ENCODE measurements at regions not wholly inside any gene's neighbourhood (a gene's known extent, or its start where the extent isn't known, plus 50 kb on each side); places are given as distances from the start of the nearest gene placed in this dataset.

GRCh38 chr5:73282923-73283322 lies 109.9 kb downstream of the TMEM174 start:
- Histone ChIP-seq H3K4me1 (peaks cover 23% of the 10 kb centered on the region), H3K27ac (no peak overlapping the region)
- TF ChIP-seq POLR2A (IDR thresholded peaks at IDR 0.05): no peak
- TF ChIP-seq CTCF (IDR thresholded peaks at IDR 0.05): no peak

GRCh38 chr5:73282383-73282782 lies 109.4 kb downstream of the TMEM174 start:
- no peaks in the 10 kb centered on the region for H3K9me3 ChIP-seq
- H3K4me3 ChIP-seq: no peak overlapping the region
- H3K36me3 ChIP-seq: no peaks in the 10 kb centered on the region
- no peaks in the 10 kb centered on the region for H3K27me3 ChIP-seq
- intact Hi-C loops (cut with DNase I): no loop called here
- no peak for TF ChIP-seq POLR2A (IDR thresholded peaks at IDR 0.05)
- no peak for TF ChIP-seq CTCF (IDR thresholded peaks at IDR 0.05)
- TF ChIP-seq POLR2AphosphoS5 (IDR thresholded peaks at IDR 0.05; ENCODE audit: insufficient read depth in 1 of 2, low read depth in 1 of 2): no peak
- H3K4me1 ChIP-seq: peaks cover 23% of the 10 kb centered on the region
- no peak overlapping the region for H3K27ac ChIP-seq
- no peak for DNase-seq (ENCODE audit: extremely low spot score in 2 of 2)

More at GRCh38 chr5:73282923-73283322, 109.9 kb downstream of the TMEM174 start:
- Histone ChIP-seq H3K36me3 (no peaks in the 10 kb centered on the region), H3K27me3 (no peaks in the 10 kb centered on the region), H3K9me3 (no peaks in the 10 kb centered on the region), H3K4me3 (no peak overlapping the region)
- intact Hi-C loops (cut with DNase I): no loop called here
- DNase-seq (ENCODE audit: extremely low spot score in 2 of 2): no peak

GRCh38 chr5:73280821-73281746 lies 108.1 kb downstream of the TMEM174 start:
- no peak for DNase-seq (ENCODE audit: extremely low spot score in 2 of 2)
- H3K36me3 ChIP-seq: no peaks in the 10 kb centered on the region
- TF ChIP-seq POLR2AphosphoS5 (IDR thresholded peaks at IDR 0.05; ENCODE audit: insufficient read depth in 1 of 2, low read depth in 1 of 2) (peak in 1 of 2 donors; percentile 65), CTCF (IDR thresholded peaks at IDR 0.05) (no peak)
- H3K4me1 ChIP-seq: peaks cover 23% of the 10 kb centered on the region
- H3K27ac ChIP-seq: peak overlapping the region; percentile 37
- intact Hi-C loops (cut with DNase I): no loop called here
- H3K9me3 ChIP-seq: no peaks in the 10 kb centered on the region
- no peak overlapping the region for H3K4me3 ChIP-seq
- H3K27me3 ChIP-seq: no peaks in the 10 kb centered on the region

- Histone ChIP-seq H3K27ac (no peak overlapping the region), H3K4me3 (no peak overlapping the region), H3K4me1 (peaks cover 23% of the 10 kb centered on the region), H3K27me3 (no peaks in the 10 kb centered on the region), H3K9me3 (no peaks in the 10 kb centered on the region), H3K36me3 (no peaks in the 10 kb centered on the region)
- TF ChIP-seq POLR2AphosphoS5 (IDR thresholded peaks at IDR 0.05; ENCODE audit: insufficient read depth in 1 of 2, low read depth in 1 of 2) (no peak), POLR2A (IDR thresholded peaks at IDR 0.05) (no peak), CTCF (IDR thresholded peaks at IDR 0.05) (no peak)
- intact Hi-C loops (cut with DNase I): no loop called here
- no peak for DNase-seq (ENCODE audit: extremely low spot score in 2 of 2)
Observed at GRCh38 chr5:73280386-73280785, 107.4 kb downstream of the TMEM174 start.

- no peaks in the 10 kb centered on the region for H3K9me3 ChIP-seq
- no peak for DNase-seq (ENCODE audit: extremely low spot score in 2 of 2)
- no peaks in the 10 kb centered on the region for H3K27me3 ChIP-seq
- TF ChIP-seq POLR2A (IDR thresholded peaks at IDR 0.05): no peak
- no peak for TF ChIP-seq CTCF (IDR thresholded peaks at IDR 0.05)
- TF ChIP-seq POLR2AphosphoS5 (IDR thresholded peaks at IDR 0.05; ENCODE audit: insufficient read depth in 1 of 2, low read depth in 1 of 2): no peak
- intact Hi-C loops (cut with DNase I): no loop called here
- H3K4me3 ChIP-seq: no peak overlapping the region
- no peak overlapping the region for H3K27ac ChIP-seq
- H3K36me3 ChIP-seq: no peaks in the 10 kb centered on the region
- H3K4me1 ChIP-seq: peaks cover 23% of the 10 kb centered on the region
Observed at GRCh38 chr5:73279805-73280204, 106.8 kb downstream of the TMEM174 start.
